Mucosa of descending colon (tissue), 3 donors: ENCODE measurements at regions not wholly inside any gene's neighbourhood (a gene's known extent, or its start where the extent isn't known, plus 50 kb on each side); places are given as distances from the start of the nearest gene placed in this dataset.

ENCODE experiments used
- ATAC-seq: fragments of 200-7000 bp; cut with Tn5 transposase; one replicate; pipeline ENCODE4 v1.9.1; 2020; ENCODE audit warnings: mild to moderate bottlenecking, moderate library complexity
- DNase-seq, 3 donors: peaks; one replicate each; pipeline ENCODE4 v3.0.0-alpha.2; 2020
- H3K36me3 ChIP-seq: fragments of 200-600 bp; one replicate; pipeline ENCODE4 v1.8.0; 2021; ENCODE audit warnings: low read depth, mild to moderate bottlenecking
- H3K4me1 ChIP-seq: fragments of 200-600 bp; one replicate; pipeline ENCODE4 v1.8.0; 2021; ENCODE audit warnings: low read depth, mild to moderate bottlenecking
- H3K4me3 ChIP-seq: fragments of 200-600 bp; one replicate; pipeline ENCODE4 v1.8.0; 2021; ENCODE audit warnings: mild to moderate bottlenecking
- H3K9me3 ChIP-seq: fragments of 200-600 bp; one replicate; pipeline ENCODE4 v1.8.0; 2021; ENCODE audit warnings: mild to moderate bottlenecking
- intact Hi-C, 2 donors: fragments of 100-400 bp; cut with DNase I in 1 of 2; cut with micrococcal nuclease in 1 of 2; formaldehyde crosslinking; loops; one replicate each; pipeline versions ENCODE4 v1.11.0 to v1.11.1; 2022; cut with DNase I, micrococcal nuclease
- TF ChIP-seq, protein P1 (sequence below): fragments of 200-600 bp; IDR thresholded peaks from one replicate; pipeline ENCODE4 v1.8.0; 2022; ENCODE audit warnings: antibody characterized with exemption, mild to moderate bottlenecking
- donor health status: DM: no; HTN: no; CAD: no; lungs with moderate emphysema.
- donor health status: DM: no; HTN: no; CAD: no.
- donor health status: DM: no; HTN: yes; CAD: no.

DNA sequence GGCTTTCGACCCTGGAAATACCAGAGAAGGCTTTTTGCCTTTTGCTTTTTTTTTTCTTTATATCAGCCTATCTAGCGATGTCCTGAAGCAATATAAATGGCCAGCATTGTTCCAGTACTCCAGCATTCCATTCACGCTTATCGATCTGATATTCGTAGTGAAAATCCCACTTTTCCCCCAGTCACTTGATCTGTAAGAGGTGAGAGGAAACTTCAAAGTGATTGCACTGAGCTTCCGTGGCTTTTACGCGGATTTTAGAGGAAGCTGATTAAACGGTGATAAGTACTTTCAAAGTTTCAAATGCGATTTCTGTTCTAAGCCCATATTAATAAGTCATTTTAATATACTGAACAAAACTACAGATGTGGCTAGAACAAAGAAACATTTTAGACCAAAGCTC is 725.5 kb downstream of the TRIML1 start:
- TF ChIP-seq, protein P1, sequence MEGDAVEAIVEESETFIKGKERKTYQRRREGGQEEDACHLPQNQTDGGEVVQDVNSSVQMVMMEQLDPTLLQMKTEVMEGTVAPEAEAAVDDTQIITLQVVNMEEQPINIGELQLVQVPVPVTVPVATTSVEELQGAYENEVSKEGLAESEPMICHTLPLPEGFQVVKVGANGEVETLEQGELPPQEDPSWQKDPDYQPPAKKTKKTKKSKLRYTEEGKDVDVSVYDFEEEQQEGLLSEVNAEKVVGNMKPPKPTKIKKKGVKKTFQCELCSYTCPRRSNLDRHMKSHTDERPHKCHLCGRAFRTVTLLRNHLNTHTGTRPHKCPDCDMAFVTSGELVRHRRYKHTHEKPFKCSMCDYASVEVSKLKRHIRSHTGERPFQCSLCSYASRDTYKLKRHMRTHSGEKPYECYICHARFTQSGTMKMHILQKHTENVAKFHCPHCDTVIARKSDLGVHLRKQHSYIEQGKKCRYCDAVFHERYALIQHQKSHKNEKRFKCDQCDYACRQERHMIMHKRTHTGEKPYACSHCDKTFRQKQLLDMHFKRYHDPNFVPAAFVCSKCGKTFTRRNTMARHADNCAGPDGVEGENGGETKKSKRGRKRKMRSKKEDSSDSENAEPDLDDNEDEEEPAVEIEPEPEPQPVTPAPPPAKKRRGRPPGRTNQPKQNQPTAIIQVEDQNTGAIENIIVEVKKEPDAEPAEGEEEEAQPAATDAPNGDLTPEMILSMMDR: no peak
- Histone ChIP-seq H3K4me3 (no peak overlapping the region), H3K36me3 (no peaks in the 10 kb centered on the region), H3K4me1 (no peaks in the 10 kb centered on the region), H3K9me3 (peaks cover 20% of the 10 kb centered on the region)
- ATAC-seq: no peak
- DNase-seq: no peak
- intact Hi-C loops: no loop called here

DNA sequence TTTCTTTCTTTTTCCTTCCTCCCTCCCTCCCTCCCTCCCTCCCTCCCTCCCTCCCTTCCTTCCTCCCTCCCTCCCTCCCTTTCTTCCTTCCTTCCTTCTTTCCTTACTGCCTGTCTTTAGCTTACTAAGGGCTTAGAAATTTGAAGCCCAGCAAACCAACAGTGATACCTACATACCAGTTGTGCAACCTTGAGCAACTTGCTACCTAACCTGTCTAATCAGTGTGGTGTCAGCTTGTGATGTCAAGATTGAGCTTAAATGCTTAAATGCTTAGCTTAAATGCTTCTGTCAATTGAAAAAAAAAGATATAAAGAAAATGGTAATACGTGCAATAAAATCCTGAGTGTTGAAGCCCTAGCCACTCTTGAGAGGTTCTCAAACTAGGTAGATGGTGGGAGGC is 728.6 kb downstream of the TRIML1 start:
- no peaks in the 10 kb centered on the region for H3K36me3 ChIP-seq
- DNase-seq (no peak), ATAC-seq (no peak)
- intact Hi-C loops: no loop called here
- H3K9me3 ChIP-seq: peaks cover 16% of the 10 kb centered on the region
- TF ChIP-seq, protein P1: no peak
- H3K4me1 ChIP-seq: no peaks in the 10 kb centered on the region
- no peak overlapping the region for H3K4me3 ChIP-seq

DNA sequence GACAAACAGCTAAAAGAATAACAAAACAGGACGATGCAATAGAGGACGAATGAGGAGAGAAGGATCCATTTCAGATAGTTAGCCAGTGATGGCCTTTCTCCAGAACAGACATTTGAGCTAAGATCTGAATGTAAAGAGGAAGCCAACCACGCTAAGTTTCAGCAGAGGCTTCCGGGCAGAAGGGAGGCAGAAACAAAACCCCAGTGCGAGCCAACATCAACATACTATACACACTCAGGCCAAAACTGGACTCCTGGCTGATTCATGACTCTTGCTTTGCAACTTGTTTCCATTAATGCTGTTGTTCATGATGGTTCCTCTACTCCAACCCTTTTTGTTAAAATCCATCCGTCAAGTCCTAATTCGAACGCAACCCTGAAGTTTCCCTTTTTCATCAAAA is 730.3 kb downstream of the TRIML1 start:
- Histone ChIP-seq H3K4me3 (no peak overlapping the region), H3K9me3 (peaks cover 17% of the 10 kb centered on the region), H3K4me1 (no peaks in the 10 kb centered on the region), H3K36me3 (no peaks in the 10 kb centered on the region)
- intact Hi-C loops: no loop called here
- no peak for ATAC-seq
- TF ChIP-seq, protein P1: no peak
- DNase-seq: no peak

DNA sequence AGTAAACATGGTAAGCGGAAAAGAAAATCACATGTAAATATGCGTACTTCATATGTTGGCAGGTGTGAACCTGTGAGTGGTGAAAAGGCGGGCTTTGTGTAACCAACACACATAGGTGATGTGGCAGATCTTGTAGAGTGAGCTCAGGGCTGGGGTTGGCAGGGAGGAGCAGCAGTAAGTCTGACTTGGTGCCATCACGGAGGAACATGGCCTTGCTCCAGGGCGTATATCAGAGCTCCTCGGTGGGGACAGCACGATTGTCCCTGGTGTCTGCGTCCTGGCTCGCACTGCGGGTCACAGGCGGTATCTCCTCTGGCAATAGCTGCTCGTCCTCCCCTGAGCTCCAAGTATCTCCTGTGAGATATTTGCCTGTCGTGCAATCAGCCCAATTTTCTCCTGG is 733.6 kb downstream of the TRIML1 start:
- intact Hi-C loops: no loop called here
- H3K36me3 ChIP-seq: no peaks in the 10 kb centered on the region
- no peaks in the 10 kb centered on the region for H3K4me1 ChIP-seq
- DNase-seq: no peak
- H3K9me3 ChIP-seq: peaks cover 11% of the 10 kb centered on the region
- no peak for ATAC-seq
- H3K4me3 ChIP-seq: no peak overlapping the region
- TF ChIP-seq, protein P1: no peak

DNA sequence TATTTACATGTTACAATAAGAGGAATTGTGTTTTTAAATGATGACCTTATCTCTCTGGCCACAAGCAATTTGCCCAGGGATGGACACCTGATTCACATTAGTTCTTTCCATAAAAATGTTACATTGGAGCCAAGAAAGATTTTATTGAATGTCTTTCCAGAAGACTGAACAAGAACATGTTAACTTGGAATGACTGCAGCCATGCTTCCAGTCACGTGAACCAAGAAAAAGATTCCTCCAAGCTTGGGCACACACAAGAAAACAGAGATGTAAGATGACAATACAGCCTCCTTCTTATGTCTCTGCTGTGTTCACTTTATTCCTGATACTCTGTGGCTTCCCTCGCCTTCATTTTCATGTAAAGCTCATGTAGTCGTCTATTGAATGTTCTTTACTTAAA is 737.6 kb downstream of the TRIML1 start:
- no peak overlapping the region for H3K4me3 ChIP-seq
- ATAC-seq (no peak), DNase-seq (no peak)
- intact Hi-C loops: no loop called here
- H3K36me3 ChIP-seq: no peaks in the 10 kb centered on the region
- TF ChIP-seq, protein P1: no peak
- no peaks in the 10 kb centered on the region for H3K4me1 ChIP-seq
- H3K9me3 ChIP-seq: peaks cover 13% of the 10 kb centered on the region

DNA sequence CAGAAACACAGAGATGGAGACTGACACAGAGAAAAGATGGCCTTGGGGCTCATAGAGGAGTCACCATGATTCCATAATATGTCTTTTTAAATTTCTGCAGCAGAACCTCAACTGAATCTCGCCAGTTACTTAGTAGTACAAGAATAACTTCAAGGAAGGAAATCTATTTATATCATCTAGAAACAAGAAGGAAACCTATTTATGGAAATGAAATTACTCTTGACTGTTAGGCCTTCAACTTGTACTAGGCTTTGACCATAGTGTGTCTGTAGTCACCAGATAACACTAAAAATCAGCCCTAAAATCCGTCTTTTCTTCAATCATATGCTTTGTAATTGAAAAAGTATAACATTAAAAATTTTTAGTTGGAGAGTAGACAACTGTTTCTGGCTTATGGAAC is 740.4 kb downstream of the TRIML1 start:
- no peaks in the 10 kb centered on the region for H3K36me3 ChIP-seq
- H3K9me3 ChIP-seq: peaks cover 4% of the 10 kb centered on the region
- DNase-seq (no peak), ATAC-seq (no peak)
- TF ChIP-seq, protein P1: no peak
- no peak overlapping the region for H3K4me3 ChIP-seq
- H3K4me1 ChIP-seq: no peaks in the 10 kb centered on the region
- intact Hi-C loops: no loop called here
